GM18499 (cell line): ENCODE measurements at regions not wholly inside any gene's neighbourhood (a gene's known extent, or its start where the extent isn't known, plus 50 kb on each side); places are given as distances from the start of the nearest gene placed in this dataset.
"Not testable (repeated sequence)": the region's sequence is repeated elsewhere in the genome, so short reads cannot be mapped to it uniquely, and the experiment has no call there.

ENCODE experiments used
- ATAC-seq: cut with Tn5 transposase; IDR thresholded peaks from one replicate; pipeline ENCODE4 v1.9.1; 2021; ENCODE audit warnings: moderate number of reproducible peaks; ENCODE audit not compliant: insufficient read depth, unreplicated experiment

DNA sequence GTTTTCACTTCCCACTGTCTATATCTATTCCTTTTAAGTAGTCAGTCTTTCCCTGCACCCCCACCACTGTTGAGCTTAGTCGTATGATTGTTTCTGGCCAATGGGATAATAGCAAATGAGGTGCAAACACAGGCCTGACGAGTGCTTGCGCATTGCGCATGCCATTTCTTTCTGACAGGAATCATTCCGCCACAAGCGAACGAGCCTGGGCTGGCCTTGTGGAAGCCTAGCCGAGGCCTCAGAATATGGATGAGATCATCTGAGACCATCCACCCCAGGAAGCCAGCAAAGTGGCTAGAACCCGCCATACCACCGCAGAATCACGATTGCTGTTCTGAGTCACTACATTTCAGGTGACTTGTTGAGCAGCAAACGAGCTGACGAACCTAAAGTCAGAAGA lies 52.2 kb upstream of the PRL start:
- no peak for ATAC-seq

DNA sequence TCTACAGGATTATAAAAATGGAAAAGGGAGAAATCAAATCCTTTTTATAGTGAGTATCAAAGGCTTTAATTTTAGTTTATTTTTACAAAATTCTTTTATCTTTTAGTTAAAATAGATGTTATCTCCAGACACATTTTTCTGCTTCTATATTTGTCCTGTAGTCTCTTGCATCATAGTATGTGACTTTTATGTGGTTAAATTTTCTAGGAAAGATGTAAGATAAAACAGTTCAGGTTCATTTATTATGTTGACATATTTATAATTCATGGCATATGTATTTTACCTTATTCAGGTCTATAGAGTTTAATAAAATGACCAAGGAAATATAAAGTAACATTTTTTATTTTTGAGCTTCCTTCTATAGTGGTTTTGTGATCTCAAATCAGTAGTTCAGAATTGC lies 52.7 kb upstream of the PRL start:
- no peak for ATAC-seq

DNA sequence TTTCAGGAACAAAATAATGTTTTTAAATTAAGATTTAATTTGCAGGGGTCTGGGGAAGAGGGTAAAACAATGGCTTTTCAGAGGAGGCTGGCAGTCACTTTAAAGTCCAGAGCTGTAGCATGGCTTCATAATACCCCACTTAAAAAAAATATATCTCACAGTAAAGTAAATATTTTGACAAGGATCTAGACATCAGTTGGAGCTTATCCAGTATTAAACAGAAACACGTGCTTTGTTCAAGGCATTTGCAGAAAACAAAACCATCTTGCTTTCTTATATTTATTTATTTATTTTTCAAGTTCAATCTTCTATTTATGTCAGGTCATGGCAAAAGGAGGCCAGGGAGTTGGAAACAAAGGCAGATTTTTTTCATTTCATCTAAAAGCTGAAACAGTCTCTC lies 53.3 kb upstream of the PRL start:
- no peak for ATAC-seq

DNA sequence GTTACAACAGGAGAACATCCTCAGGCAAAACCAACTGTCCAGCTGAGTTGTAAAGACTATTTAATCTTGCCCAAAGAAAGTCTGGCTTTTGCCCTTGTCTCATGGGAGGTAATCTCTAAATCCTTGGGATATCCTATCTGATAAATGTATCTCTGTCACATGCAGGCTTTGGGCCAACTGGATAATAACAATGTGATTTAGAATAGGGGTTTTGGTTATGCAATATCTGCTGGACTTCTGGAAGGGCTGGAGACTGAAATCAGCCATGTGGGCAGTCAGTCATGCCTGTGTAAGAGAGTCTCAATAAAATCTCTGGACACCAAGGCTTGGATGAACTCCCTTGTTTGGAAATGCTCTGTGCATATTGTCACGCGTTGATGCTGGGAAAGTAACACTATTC lies 56.3 kb upstream of the PRL start:
- ATAC-seq, result no peak

DNA sequence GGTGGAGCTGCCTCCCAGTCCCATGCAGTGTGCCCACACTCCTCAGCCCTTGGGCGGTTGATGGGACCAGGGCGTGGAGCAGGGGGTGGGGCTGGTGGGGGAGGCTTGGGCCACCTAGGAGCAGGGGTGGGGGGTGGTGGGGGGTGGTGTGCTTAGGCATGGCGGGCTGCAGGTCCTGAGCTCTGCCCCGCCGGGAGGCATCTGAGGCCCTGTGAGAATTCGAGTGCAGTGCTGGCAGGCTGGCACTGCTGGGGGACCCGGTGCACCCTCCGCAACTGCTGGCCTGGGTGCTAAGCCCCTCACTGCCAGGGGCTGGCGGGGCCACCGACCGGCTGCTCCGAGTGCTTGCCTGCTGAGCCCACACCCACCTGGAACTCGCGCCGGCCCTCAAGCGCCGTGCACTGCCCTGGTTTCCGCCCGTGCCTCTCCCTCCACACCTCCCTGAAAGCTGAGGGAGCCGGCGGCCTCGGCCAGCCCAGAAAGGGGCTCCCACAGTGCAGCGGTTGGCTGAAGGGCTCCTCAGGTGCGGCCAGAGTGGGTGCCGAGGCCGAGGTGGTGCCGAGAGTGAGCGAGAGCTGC lies 59.6 kb upstream of the PRL start:
- ATAC-seq, result no peak

DNA sequence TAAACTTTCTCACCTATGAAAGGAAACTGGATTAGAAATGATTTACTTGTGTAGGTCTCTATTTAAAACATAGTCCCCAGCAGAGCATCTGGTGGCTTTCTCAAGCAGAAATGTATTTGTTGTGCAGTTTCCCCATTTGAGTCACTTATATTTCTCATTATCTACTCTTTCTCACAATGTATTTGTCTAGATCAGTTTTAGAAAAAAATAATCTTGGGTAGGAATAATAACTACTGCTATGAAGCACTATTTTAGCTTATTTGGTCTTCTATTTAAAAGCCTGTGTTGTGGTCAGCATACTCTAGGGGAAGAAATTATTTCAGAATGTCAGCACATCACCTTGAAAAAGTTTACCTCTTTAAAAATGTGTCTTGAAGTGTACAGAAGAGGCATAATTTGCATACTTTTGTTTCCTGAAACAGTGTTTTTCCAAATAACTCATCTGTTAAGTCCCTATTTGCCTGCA lies 60.9 kb upstream of the PRL start:
- peak; percentile 69 for ATAC-seq

DNA sequence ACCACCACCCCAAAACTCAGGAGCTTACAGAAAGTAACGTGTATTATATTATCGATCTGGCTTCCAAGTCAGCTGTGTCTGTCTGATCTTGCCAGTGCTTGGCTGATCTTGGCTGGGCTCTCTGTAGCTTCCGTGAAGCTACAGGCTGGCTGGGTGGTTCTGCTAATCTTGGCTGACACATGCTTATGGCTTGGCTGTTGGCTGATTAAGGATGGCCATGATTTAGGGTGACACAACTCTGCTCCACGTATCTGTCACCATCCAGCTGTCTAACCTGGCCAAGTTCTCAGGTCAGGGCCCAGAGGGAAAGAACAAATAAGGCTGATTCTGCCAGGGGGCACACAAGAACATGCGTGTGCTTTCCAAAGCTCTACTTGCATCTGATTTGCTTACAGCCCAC lies 64.7 kb upstream of the PRL start:
- no peak for ATAC-seq

DNA sequence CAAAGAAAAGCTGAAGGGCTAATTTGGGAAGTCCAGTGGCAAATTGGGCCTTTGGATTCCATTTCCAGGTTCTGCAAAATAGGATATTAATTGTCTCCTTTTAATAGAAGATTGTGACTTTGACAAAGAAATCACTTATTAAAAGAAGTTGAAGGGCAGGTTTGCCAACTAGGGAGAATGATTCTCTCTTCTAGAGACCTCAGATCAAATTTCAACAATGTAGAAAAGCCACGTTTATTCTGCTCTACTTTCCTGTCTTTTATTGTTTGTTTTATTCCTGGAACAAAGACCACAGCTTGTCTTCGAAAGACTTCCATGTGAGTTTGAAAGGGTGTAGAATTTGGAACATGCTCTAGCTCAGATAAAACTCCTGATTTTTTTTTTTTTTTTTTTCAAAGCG lies 65.5 kb upstream of the PRL start:
- no peak for ATAC-seq

DNA sequence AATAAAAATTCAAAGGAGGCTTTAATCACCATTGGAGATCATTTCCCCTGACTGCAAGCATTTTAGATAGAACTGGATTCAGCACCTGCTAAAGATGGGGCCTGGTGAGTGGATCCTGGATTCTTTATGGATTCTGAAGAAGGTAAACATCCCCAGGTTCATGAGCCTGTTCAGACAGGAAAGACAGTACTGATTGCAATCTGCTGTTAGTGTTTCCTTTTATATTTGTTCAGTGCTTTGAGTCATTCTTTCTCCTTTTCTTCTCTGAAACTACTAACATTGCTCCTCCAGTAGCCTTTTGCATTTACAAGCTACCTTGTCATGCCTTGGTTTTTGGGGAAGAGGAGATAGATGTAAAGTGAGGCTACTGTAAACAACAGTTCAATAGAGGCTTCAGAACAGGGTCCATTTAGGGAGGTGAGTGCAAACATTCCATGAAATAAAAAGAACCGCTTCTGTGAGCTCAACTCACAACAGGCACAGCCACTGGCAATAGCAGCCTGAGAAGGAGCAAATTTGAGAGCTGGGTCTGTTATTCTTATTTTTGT lies 66.4 kb upstream of the PRL start:
- no peak for ATAC-seq

DNA sequence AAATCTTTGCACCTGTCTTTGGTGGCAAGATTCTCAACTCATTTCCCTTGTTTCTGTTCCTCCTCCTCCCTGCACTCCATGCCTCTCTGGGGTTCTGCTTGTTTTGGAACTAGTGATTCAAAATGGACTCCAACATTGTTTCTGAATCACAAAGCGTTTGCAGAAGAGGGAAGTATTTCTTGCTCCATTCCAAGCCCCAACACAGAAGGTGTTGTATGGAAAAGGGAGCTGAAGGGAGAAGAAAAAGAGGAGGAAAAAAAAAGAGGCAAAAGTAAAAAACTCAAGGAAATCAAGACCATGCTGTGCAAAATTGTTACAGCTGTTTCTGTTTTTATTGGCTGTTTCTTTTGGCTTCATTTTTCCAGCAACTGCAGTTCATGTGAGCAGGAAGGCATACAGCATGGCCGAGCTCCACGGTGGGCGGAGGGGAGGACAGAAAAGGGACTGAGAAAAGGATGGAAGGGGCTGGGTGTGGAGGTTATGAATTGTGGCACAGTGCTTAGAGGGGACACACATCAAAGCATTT lies 66.9 kb upstream of the PRL start:
- ATAC-seq, result no peak

DNA sequence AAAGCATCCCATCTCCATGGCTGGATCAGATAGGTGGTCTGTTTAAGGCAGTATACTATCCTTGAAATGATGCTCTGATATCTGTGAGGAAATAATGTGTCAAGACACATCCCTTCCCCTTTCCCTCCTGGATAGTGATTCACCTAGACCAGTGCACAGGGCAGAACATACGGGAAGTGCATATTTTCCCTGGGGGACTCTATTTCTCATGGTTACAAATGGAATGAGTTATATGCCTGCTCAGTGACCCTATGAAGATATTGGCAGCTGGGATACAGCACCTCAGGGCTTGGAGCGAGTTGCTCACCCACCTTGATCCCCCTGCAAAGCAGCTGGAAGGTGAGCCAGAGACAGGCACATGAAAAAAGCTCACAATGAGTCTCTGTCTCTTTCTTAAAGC lies 67.5 kb upstream of the PRL start:
- no peak for ATAC-seq

DNA sequence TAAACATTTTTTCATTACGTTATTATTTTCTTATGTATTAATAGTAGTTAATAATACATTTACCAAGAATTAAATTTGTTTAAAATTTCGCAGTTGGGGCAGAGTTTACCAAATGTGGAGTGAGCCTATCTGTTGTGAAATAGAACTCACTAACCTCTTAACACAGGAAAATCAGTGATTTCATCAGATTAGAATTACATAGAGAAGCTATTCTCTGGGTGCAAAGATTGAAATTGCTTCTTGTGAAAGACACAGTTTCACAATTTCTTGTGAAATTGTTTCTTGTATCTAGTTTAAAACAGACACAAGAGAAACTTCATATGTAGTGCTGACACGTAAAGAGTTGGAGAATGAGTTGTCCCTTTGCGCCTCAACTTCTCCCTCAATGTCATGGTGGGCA lies 69.4 kb upstream of the PRL start:
- ATAC-seq, result no peak

DNA sequence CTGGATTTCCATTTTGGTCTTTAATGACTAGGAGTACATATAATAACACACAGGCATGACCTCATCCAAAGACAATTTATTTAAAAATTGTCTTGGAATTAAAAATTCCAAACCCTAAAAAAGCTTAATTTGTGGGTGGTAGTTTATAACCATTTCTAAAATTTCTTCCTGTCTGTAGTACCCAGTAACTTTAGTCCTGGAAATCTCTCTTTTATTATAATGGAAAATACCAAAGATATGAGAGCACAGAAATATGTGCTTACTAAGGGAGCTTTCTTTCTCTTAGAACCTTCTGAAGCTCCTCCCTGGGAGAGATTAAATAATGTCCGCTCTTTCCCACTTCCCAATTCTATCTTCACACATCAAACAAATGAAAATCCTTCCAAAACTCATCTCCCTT lies 70.5 kb upstream of the PRL start:
- no peak for ATAC-seq

DNA sequence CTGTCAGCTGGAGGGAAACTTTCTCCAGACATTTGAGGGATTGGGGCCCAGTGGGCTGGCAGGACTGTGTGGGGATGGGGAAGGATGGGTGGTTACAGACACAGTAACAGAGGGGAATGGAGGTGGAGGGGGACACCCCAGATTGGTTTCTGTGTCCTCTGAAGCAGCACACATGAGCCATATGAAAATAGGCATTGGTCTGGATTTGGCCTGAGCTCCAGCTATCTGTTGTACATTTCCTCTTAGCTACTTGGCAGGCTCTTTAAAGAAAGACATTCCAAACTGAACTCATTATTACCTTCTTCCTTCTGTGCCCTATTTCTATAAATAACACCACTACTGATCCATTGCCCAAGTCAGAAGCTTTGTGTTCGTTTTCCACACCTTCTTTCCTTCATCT lies 72.0 kb upstream of the PRL start:
- ATAC-seq, result no peak

DNA sequence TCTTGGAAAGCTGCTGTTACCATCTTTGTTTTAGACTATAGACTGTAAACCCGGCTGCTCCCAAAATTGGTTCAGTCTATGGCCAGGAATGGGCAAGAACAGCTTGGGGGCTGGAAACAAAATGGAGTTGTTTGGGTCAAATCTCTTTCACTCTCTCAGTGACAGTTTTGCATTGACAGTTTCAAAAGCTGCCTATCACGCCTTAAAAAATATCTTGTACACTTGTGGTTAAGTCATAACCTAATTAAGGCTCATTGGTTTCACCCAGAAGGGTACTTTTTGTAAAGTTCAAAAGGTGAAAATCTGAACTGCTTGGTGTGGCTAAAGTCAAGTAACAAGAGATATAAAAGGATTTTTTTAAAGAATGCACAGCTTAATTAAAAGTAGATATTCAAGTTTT lies 76.1 kb upstream of the PRL start:
- ATAC-seq, result peak; percentile 94

DNA sequence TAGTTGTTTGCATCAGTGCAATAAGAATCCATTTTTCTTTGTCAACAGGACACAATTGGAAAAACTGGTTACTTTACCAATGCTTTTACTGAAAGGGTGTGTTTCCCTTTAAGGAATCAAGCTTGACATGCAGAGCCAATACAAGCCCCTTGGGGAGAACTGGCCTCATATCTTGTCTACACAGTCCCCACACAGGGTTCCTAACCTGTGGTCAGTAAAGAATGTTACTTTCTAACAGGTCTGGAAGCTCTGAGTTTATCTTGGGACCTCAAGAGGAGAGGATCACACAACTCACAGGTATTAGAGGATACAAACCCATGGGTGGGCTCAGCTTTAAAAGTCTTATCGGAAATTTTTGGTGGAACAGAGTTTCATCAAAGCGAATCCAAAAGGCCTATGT lies 78.1 kb upstream of the PRL start:
- ATAC-seq, result not testable (repeated sequence)

DNA sequence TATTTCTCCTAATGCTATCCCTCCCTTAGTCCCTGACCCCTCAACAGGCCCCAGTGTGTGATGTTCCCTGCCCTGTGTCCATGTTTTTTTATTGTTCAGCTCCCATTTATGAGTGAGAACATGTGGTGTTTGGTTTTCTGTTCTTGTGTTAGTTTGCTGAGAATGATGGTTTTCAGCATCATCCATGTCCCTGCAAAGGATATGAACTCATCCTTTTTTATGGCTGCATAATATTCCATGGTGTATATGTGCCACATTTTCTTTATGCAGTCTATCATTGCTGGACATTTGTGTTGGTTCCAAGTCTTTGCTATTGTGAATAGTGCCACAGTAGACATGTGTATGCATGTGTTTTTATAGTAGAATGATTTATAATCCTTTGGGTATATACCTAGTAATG lies 79.5 kb upstream of the PRL start:
- not testable (repeated sequence) for ATAC-seq

DNA sequence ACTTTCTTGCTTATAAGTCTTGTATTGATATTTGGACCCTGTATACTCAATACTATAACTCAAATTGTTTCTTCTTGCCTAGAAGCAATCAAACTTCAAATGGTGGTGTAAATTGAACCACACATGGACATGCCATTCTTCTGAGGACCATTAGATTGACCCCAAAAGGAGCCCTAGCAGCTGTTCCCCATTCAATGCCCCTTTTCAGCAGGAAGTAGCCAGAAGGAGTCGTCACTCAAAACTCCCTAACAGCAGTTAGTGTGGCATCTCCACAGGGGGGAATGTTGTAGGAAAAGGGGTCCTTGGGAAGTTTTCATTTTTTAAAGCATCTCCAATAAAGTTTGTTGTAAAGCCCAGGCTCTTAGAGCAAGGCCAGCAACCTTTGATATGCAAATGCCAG lies 81.7 kb upstream of the PRL start:
- ATAC-seq, result not testable (repeated sequence)

DNA sequence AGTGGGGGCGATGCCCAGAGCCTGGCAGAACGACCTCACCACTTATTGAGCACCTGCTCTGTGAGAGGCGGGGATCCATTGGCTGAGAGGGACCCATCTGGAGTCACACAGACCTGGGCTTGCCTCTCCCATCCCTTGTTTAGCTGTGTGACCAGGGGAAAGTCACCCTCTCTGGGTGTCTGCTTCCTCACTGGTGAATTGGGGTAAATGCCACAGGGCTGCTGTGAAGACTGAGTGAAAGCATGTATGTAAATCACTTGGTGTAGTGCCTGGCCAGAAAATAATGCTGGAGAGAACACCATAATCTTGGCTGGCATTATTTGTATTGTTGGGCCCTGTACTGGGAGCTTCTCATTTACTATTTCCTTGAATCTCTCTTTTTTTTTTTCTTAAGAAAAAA lies 83.4 kb upstream of the PRL start:
- ATAC-seq, result no peak

DNA sequence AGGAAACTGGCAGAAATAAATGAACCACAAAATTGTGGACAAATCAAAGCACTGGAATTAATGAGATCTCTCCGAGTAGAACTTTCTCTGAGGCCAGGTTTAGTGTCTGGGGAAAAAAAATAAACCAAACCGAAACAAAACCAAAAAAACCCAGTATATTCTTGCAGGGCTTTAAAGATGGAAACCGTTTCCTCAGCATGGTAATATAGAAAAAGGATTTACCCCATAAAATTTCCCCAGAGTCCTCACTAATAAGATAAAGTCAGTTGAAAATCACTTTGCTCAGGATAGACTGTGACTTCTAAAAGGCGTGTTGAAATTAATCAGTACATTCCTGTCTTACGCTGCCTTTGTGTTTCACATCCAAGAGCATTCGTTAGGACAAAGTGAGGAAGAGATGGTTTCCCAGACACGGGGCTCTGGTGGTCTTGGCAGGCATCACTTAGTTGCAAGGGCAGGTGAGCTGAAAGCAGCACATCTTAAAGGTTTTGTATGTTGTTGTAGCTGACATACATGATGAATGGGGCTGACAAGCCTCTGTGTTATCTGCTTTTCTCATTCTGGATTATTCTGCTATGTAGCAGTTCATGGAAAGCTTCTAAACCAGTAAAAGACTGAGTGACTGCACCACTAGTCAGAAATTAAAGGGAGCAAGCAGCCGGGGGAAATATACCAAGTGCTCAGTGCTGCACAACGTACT lies 85.2 kb upstream of the PRL start:
- no peak for ATAC-seq

DNA sequence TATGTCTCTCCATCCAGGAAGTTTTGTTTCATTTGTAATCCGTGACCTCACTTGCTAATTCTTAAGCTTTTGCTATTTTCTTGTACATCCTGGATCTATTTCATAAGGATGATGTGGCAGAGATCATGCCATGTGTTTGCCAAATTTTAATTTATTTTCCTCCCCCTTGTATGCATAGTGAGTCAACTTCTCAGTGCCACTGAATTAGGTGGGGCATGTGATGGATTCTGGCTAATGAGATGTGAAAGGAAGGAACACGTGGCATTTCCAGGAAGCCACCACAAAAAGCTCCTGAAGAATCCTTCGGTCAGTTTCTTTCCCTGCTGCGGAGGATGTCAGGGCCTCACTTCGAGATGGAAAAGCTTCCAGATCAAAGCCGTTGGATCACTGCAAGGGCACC lies 86.2 kb upstream of the PRL start:
- ATAC-seq, result no peak

DNA sequence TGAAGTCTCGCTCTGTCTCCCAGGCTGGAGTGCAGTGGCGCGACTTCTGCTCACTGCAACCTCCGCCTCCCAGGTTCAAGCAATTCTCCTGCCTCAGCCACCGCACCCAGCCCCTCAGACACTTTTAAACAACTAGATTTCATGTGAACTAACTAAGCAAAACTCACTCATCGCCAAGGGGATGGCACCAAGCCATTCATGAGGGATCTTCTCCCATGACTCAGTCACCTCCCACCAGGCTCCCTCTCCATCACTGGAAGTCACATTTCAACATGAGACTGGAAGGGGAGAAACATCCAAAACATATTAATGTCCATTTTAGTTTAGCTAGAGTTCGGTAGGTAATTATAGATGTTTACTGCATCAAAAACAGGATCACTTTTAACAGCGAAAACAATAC lies 95.9 kb upstream of the PRL start:
- ATAC-seq, result no peak
